Fibroblast of lung (primary cell): ENCODE measurements at regions not wholly inside any gene's neighbourhood (a gene's known extent, or its start where the extent isn't known, plus 50 kb on each side); places are given as distances from the start of the nearest gene placed in this dataset.

Experiments
- DNase-seq, 2 donors: peaks; one replicate each; pipeline versions ENCODE4 v3.0.0 to v3.0.0-alpha.2; 2010; ENCODE audit warnings: low read depth in 2 of 2
- H2AFZ ChIP-seq: 2 replicates; pipeline ENCODE4 v1.5.1; 2012; ENCODE audit warnings: low read length, control low read depth, inconsistent platforms
- H3K27ac ChIP-seq: 2 replicates; pipeline ENCODE4 v1.5.1; 2011; ENCODE audit warnings: low read length, control low read depth; ENCODE audit not compliant: insufficient read depth
- H3K27me3 ChIP-seq: 2 replicates; pipeline ENCODE4 v1.5.1; 2011; ENCODE audit warnings: mild to moderate bottlenecking, low read length; ENCODE audit not compliant: control insufficient read depth, insufficient read depth
- H3K36me3 ChIP-seq: 2 replicates; pipeline ENCODE4 v1.5.1; 2011; ENCODE audit warnings: low read length; ENCODE audit not compliant: control insufficient read depth, insufficient read depth
- H3K4me1 ChIP-seq: 2 replicates; pipeline ENCODE4 v1.5.1; 2011; ENCODE audit warnings: low read length; ENCODE audit not compliant: control insufficient read depth, insufficient read depth; ENCODE audit errors: extremely low read depth
- H3K4me2 ChIP-seq: 2 replicates; pipeline ENCODE4 v1.5.1; 2011; ENCODE audit warnings: low read length, control low read depth; ENCODE audit not compliant: insufficient read depth; ENCODE audit errors: extremely low read depth
- H3K4me3 ChIP-seq, 4 experiments: fragments of 200-600 bp in 1 of 4; sonication (generic) in 1 of 4; replicated peaks in 1 of 4; 2 replicates each; pipeline ENCODE4 v1.5.1; 2011 to 2016; ENCODE audit warnings: low read length in 4 of 4, low read depth in 3 of 4, mild to moderate bottlenecking in 3 of 4, control low read depth in 2 of 4, inconsistent platforms in 1 of 4, mixed read lengths in 1 of 4; ENCODE audit not compliant: insufficient read depth in 1 of 4; ENCODE audit errors: control extremely low read depth in 1 of 4
- H3K79me2 ChIP-seq: 2 replicates; pipeline ENCODE4 v1.5.1; 2012; ENCODE audit warnings: mild to moderate bottlenecking, low read length, inconsistent platforms; ENCODE audit not compliant: control insufficient read depth, insufficient read depth
- H3K9ac ChIP-seq: 2 replicates; pipeline ENCODE4 v1.5.1; 2011; ENCODE audit warnings: mild to moderate bottlenecking, low read length, control low read depth; ENCODE audit not compliant: insufficient read depth
- H3K9me3 ChIP-seq: 2 replicates; pipeline ENCODE4 v1.5.1; 2012; ENCODE audit warnings: low read depth, low read length; ENCODE audit not compliant: control insufficient read depth, insufficient read depth
- H4K20me1 ChIP-seq: 2 replicates; pipeline ENCODE4 v1.5.1; 2011; ENCODE audit warnings: low read length; ENCODE audit not compliant: control insufficient read depth, insufficient read depth; ENCODE audit errors: extremely low read depth
- EZH2 ChIP-seq: IDR thresholded peaks from 2 replicates; pipeline ENCODE4 v1.5.1; 2012; ENCODE audit warnings: low read length, control low read depth, mild to moderate bottlenecking; ENCODE audit errors: missing control alignments
- TF ChIP-seq, protein P1 (sequence below), 2 donors: IDR thresholded peaks in 1 of 2; conservative IDR thresholded peaks in 1 of 2; 1 replicate in 1 of 2; 2 replicates in 1 of 2; pipeline ENCODE4 v1.5.1; 2011 to 2012; ENCODE audit warnings: low read length in 2 of 2, control low read depth in 1 of 2, inconsistent platforms in 1 of 2, low read depth in 1 of 2, mild to moderate bottlenecking in 1 of 2

DNA sequence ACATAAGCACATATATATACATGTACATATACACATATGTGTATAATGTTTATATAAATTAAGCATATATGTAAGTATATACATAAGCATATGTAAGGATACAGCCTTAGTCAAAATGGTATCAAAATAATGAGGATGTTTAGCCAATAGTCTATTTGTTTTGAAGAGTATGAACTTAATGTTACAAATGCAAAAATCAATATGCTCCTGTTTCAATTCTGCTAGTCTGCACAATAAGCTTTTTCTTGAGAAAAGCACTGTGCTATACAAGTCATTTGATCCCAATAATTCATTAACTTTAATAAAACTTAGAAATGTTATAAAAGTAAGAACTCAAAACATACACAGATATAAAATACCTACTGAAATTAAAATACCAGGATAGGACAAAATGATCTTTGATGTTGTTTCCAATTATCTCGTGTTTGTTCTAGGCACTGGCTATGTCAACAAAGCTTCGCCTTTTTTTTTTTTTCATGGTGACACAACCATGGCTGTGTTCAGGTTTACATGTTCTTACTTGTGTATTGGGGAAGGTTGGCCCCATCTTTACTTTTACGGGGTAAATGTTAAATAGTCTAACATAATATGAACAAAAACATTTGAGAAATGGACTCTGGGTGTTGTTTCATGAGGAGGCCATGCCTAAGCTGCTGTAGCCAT, 271.1 kb upstream of the CDH19 start:
- no peaks in the 10 kb centered on the region for H3K27me3 ChIP-seq
- H2AFZ ChIP-seq = no peak overlapping the region
- H3K4me3 ChIP-seq = no peak overlapping the region
- H3K9me3 ChIP-seq = no peaks in the 10 kb centered on the region
- no peaks in the 10 kb centered on the region for H3K79me2 ChIP-seq
- no peak overlapping the region for H3K27ac ChIP-seq
- H3K4me2 ChIP-seq = no peak overlapping the region
- H4K20me1 ChIP-seq = no peaks in the 10 kb centered on the region
- no peaks in the 10 kb centered on the region for H3K36me3 ChIP-seq
- no peak for DNase-seq
- no peak overlapping the region for H3K9ac ChIP-seq
- no peaks in the 10 kb centered on the region for H3K4me1 ChIP-seq
- TF ChIP-seq EZH2 = no peak
- TF ChIP-seq, protein P1, sequence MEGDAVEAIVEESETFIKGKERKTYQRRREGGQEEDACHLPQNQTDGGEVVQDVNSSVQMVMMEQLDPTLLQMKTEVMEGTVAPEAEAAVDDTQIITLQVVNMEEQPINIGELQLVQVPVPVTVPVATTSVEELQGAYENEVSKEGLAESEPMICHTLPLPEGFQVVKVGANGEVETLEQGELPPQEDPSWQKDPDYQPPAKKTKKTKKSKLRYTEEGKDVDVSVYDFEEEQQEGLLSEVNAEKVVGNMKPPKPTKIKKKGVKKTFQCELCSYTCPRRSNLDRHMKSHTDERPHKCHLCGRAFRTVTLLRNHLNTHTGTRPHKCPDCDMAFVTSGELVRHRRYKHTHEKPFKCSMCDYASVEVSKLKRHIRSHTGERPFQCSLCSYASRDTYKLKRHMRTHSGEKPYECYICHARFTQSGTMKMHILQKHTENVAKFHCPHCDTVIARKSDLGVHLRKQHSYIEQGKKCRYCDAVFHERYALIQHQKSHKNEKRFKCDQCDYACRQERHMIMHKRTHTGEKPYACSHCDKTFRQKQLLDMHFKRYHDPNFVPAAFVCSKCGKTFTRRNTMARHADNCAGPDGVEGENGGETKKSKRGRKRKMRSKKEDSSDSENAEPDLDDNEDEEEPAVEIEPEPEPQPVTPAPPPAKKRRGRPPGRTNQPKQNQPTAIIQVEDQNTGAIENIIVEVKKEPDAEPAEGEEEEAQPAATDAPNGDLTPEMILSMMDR (conservative IDR thresholded peaks at IDR 0.05 in 1 of 2, IDR thresholded peaks at IDR 0.05 in 1 of 2; ENCODE audit: low read depth in 1 of 2, low read length in 2 of 2) = no peak

DNA sequence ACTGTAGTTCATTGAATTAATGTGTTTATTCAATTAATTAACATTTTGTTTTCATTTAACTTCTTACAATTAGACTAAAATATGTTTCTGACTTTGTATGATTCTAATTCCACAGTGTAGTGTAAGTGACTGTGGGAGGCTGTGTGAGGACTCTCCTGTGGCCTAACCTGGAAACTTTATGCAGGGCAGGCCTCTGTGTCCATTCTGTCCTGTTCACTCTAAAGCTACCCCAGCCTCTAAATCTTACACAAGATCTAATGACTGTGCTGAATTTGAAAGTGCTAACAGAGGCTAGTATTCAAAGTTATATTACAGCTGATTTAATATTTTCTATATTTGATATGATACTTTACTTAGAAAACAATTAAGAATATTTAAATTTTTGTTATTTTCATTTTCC, 270.5 kb upstream of the CDH19 start:
- Histone ChIP-seq H2AFZ (no peak overlapping the region), H3K79me2 (no peaks in the 10 kb centered on the region), H3K9me3 (no peaks in the 10 kb centered on the region), H3K4me1 (no peaks in the 10 kb centered on the region), H3K4me2 (no peak overlapping the region), H3K36me3 (no peaks in the 10 kb centered on the region), H3K4me3 (no peak overlapping the region), H4K20me1 (no peaks in the 10 kb centered on the region), H3K27me3 (no peaks in the 10 kb centered on the region), H3K9ac (no peak overlapping the region), H3K27ac (no peak overlapping the region)
- no peak for DNase-seq
- no peak for TF ChIP-seq EZH2
- TF ChIP-seq, protein P1 (conservative IDR thresholded peaks at IDR 0.05 in 1 of 2, IDR thresholded peaks at IDR 0.05 in 1 of 2; ENCODE audit: low read depth in 1 of 2, low read length in 2 of 2) = no peak

DNA sequence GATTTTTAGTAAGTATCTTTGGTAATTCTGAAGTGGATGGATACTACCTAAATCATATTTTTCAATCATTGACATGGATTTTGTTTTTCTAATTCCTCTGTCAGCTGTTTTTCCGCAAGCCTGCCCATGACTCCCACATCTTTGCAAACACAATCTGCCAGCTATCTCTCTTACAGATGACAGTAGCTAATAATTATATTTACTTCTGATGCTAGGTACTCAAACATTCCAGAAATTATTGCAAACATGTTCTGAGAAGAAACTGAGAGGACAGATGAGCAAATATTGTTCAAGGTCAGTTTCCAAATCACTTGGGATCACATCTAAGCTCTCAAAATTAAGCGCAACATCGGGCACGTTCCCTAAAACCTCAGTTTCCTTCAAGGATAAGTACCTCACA, 270.0 kb upstream of the CDH19 start:
- no peak for TF ChIP-seq EZH2
- H4K20me1 ChIP-seq = no peaks in the 10 kb centered on the region
- H3K79me2 ChIP-seq = no peaks in the 10 kb centered on the region
- H3K27ac ChIP-seq = no peak overlapping the region
- H3K36me3 ChIP-seq = no peaks in the 10 kb centered on the region
- no peaks in the 10 kb centered on the region for H3K4me1 ChIP-seq
- no peak overlapping the region for H3K4me3 ChIP-seq
- DNase-seq = no peak
- no peak overlapping the region for H3K9ac ChIP-seq
- H3K27me3 ChIP-seq = no peaks in the 10 kb centered on the region
- H3K9me3 ChIP-seq = no peaks in the 10 kb centered on the region
- no peak overlapping the region for H2AFZ ChIP-seq
- H3K4me2 ChIP-seq = no peak overlapping the region
